GM12878 (cell line): ENCODE measurements at regions not wholly inside any gene's neighbourhood (a gene's known extent, or its start where the extent isn't known, plus 50 kb on each side); places are given as distances from the start of the nearest gene placed in this dataset.

Source experiments
- BRCA1 ChIP-seq: IDR thresholded peaks from 2 replicates; pipeline ENCODE4 v1.6.1; 2011; ENCODE audit warnings: low read depth, low read length, improper control_type of control experiment
- CTCF ChIP-seq, 3 experiments: IDR thresholded peaks in 2 of 3; conservative IDR thresholded peaks in 1 of 3; 2 replicates each; pipeline ENCODE4 v1.5.1; 2011; ENCODE audit warnings: low read depth in 3 of 3, low read length in 3 of 3, mild to moderate bottlenecking in 3 of 3, control low read depth in 2 of 3, moderate library complexity in 2 of 3, inconsistent platforms in 1 of 3, mixed read lengths in 1 of 3; ENCODE audit not compliant: control insufficient read depth in 2 of 3, insufficient read depth in 1 of 3; ENCODE audit errors: extremely low read depth in 1 of 3
- EP300 ChIP-seq, 2 experiments: fragments of 150-350 bp in 1 of 2; IDR thresholded peaks; 2 replicates each; pipeline ENCODE4 v1.6.1; 2011 to 2012; ENCODE audit warnings: low read depth in 2 of 2, low read length in 2 of 2, borderline replicate concordance in 1 of 2, improper control_type of control experiment in 1 of 2, inconsistent platforms in 1 of 2; ENCODE audit not compliant: control insufficient read depth in 1 of 2
- KDM1A ChIP-seq: fragments of 200-600 bp; sonication (generic); IDR thresholded peaks from 2 replicates; pipeline ENCODE4 v1.6.1; 2016; ENCODE audit warnings: borderline replicate concordance
- LARP7 ChIP-seq: fragments of 450-650 bp; IDR thresholded peaks from 2 replicates; pipeline ENCODE4 v1.6.1; 2017; ENCODE audit warnings: mild to moderate bottlenecking
- POLR2A ChIP-seq: IDR thresholded peaks from 2 replicates; pipeline ENCODE4 v1.6.1; 2011; ENCODE audit warnings: low read depth, mild to moderate bottlenecking, low read length
- RAD21 ChIP-seq: IDR thresholded peaks from 2 replicates; pipeline ENCODE4 v1.6.1; 2011; ENCODE audit warnings: mild to moderate bottlenecking, low read depth, low read length, moderate library complexity; ENCODE audit not compliant: insufficient read depth
- SMAD5 ChIP-seq: IDR thresholded peaks from 2 replicates; pipeline ENCODE4 v1.6.1; 2016; ENCODE audit warnings: antibody characterized with exemption, low read depth

DNA sequence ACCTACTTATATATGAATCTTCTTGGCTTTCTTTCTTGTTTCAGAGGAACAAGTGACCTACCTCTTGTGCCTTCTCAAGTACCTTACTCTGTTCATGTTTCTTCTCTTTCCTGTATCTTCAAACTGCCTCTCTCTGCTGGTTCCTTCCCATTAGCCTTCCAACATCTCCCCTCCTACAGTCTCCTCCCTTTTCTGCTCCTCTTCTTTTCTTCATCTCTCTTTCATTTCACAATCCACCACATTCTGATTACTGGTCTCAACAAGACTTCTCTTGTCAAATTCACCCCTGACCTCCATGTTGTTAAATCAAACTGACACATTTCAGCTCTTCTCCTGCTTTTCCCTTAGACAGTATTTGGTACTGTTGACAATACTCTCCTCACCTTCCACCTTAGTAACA, 95.6 kb downstream of the BRMS1L start:
- TF ChIP-seq EP300 (IDR thresholded peaks at IDR 0.05; ENCODE audit: borderline replicate concordance in 1 of 2, control insufficient read depth in 1 of 2, low read depth in 2 of 2, low read length in 2 of 2) = no peak
- no peak for TF ChIP-seq POLR2A
- no peak for TF ChIP-seq CTCF (IDR thresholded peaks at IDR 0.05 in 2 of 3, conservative IDR thresholded peaks at IDR 0.05 in 1 of 3; ENCODE audit: control insufficient read depth in 2 of 3, extremely low read depth in 1 of 3, insufficient read depth in 1 of 3, low read depth in 3 of 3, low read length in 3 of 3)
- no peak for TF ChIP-seq KDM1A
- no peak for TF ChIP-seq LARP7
- TF ChIP-seq SMAD5 = no peak
- TF ChIP-seq RAD21 = no peak
- TF ChIP-seq BRCA1 = no peak
